T-helper 2 cell treated with Interferon-gamma antibody and Interleukin-4, amounts not matched to agents 5 μg/mL and 100 μg/mL, for 36 hours (primary cell): ENCODE measurements at regions not wholly inside any gene's neighbourhood (a gene's known extent, or its start where the extent isn't known, plus 50 kb on each side); places are given as distances from the start of the nearest gene placed in this dataset.

Experiments used
- DNase-seq: peaks from one replicate; pipeline ENCODE4 v3.0.0; 2021; ENCODE audit warnings: low spot score
- H3K27ac Mint-ChIP-seq: one replicate; pipeline ENCODE4 v1.8.0; 2021; ENCODE audit warnings: mild to moderate bottlenecking, mixed read lengths
- H3K27me3 Mint-ChIP-seq: one replicate; pipeline ENCODE4 v1.8.0; 2021; ENCODE audit warnings: low read depth, mixed read lengths
- H3K36me3 Mint-ChIP-seq: one replicate; pipeline ENCODE4 v1.8.0; 2021; ENCODE audit warnings: low read depth, mixed read lengths
- H3K4me1 Mint-ChIP-seq: one replicate; pipeline ENCODE4 v1.8.0; 2021; ENCODE audit warnings: low read depth, mixed read lengths
- H3K4me3 Mint-ChIP-seq: one replicate; pipeline ENCODE4 v1.8.0; 2022; ENCODE audit warnings: mild to moderate bottlenecking, moderate library complexity, mixed read lengths
- H3K9me3 Mint-ChIP-seq: one replicate; pipeline ENCODE4 v1.8.0; 2021; ENCODE audit warnings: mixed read lengths

DNA sequence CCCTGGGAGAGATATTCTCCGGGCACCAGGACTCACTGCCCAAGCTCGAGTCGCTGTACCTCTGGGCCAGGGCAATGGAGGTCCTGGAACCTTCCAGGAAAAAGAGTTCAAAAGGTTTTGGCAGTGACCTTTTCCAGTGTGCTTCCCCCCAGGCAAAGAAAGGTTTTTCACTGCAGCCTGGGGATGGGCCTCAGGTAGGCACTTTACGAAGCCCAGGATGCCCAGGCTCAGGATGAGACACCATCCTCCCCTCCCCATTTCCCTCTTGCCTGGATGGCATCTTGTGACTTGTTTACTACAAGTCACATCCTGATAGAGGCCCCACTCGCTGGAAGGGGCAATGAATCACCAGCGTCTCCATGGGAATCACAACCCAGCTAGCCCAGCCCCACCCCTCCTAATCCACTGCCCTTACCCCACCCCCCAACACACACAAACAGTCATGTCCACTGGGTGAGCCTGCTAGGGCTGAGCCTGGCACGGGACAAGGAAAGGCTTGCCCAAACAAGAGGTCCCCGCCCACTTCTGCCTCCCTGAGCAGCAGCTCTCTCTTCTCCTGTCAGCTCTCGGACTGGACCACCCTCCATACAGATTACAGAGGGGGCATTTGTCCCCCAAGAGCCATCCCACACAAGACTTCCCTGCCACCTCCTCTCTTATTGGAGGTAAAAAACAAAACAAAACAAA, 93.8 kb upstream of the SMNDC1 start:
- no peak for DNase-seq
- no peak overlapping the region for H3K27ac Mint-ChIP-seq
- H3K9me3 Mint-ChIP-seq: no peaks in the 10 kb centered on the region
- no peak overlapping the region for H3K4me3 Mint-ChIP-seq
- H3K27me3 Mint-ChIP-seq: no peaks in the 10 kb centered on the region
- peaks cover 20% of the 10 kb centered on the region for H3K4me1 Mint-ChIP-seq
- H3K36me3 Mint-ChIP-seq: peaks cover 2% of the 10 kb centered on the region

- Mint-ChIP-seq H3K4me1 (peaks cover 21% of the 10 kb centered on the region), H3K27ac (no peak overlapping the region), H3K4me3 (no peak overlapping the region), H3K9me3 (no peaks in the 10 kb centered on the region), H3K27me3 (no peaks in the 10 kb centered on the region), H3K36me3 (peaks cover 2% of the 10 kb centered on the region)
- DNase-seq: no peak
Observed at GRCh38 chr10:110399106-110399964, 94.6 kb upstream of the SMNDC1 start.

- H3K4me3 Mint-ChIP-seq: no peak overlapping the region
- H3K27ac Mint-ChIP-seq: no peak overlapping the region
- H3K4me1 Mint-ChIP-seq: peaks cover 21% of the 10 kb centered on the region
- H3K9me3 Mint-ChIP-seq: no peaks in the 10 kb centered on the region
- no peak for DNase-seq
- H3K27me3 Mint-ChIP-seq: no peaks in the 10 kb centered on the region
- H3K36me3 Mint-ChIP-seq: no peaks in the 10 kb centered on the region
Observed at GRCh38 chr10:110399965-110400933, 95.5 kb upstream of the SMNDC1 start.

DNA sequence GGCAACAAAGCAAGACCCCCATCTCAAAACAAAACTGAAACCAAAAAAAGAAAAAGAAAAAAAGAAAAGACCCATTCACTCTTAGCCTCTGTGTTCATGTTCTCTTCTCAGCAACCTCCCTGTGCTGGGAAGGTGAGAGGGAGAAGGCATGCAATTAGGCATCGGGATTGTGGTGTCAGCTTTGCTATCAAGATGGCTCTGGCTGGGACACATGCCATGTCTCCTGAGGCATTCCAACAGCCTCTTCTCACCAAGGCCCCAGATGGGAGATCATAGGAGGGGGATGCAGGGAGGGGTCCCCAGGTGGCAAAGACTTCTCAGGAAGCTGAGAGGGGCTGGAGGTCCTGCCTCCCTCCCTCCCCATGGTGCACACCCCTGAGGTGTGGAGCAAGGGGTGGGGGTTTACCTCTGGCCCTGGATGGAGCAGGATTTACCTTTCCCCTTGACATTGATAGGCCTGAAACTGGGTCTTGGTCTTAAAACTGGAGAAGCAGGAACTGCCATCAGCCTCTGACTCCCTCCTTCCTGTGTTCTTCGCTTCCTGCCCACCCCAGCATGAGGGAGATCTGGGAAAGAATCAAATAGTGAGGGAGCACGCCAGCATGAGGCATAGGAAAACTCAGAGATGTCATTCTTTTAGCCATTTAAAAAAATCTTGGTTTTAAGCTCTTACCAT, 96.2 kb upstream of the DUSP5 start:
- Mint-ChIP-seq H3K27me3 (peaks cover 4% of the 10 kb centered on the region), H3K4me3 (no peak overlapping the region), H3K4me1 (peaks cover 10% of the 10 kb centered on the region), H3K27ac (no peak overlapping the region), H3K9me3 (no peaks in the 10 kb centered on the region), H3K36me3 (no peaks in the 10 kb centered on the region)
- no peak for DNase-seq

GRCh38 chr10:110402077-110402416, 95.7 kb upstream of the DUSP5 start:
- Mint-ChIP-seq H3K27me3 (peaks cover 4% of the 10 kb centered on the region), H3K4me3 (no peak overlapping the region), H3K4me1 (peaks cover 10% of the 10 kb centered on the region), H3K9me3 (no peaks in the 10 kb centered on the region), H3K36me3 (no peaks in the 10 kb centered on the region), H3K27ac (no peak overlapping the region)
- DNase-seq: no peak

- Mint-ChIP-seq H3K27ac (no peak overlapping the region), H3K4me1 (peaks cover 10% of the 10 kb centered on the region), H3K9me3 (no peaks in the 10 kb centered on the region), H3K4me3 (no peak overlapping the region), H3K27me3 (peaks cover 6% of the 10 kb centered on the region), H3K36me3 (no peaks in the 10 kb centered on the region)
- DNase-seq: no peak
Observed at GRCh38 chr10:110403593-110403992, 94.1 kb upstream of the DUSP5 start.

- H3K4me1 Mint-ChIP-seq: peaks cover 6% of the 10 kb centered on the region
- H3K9me3 Mint-ChIP-seq: no peaks in the 10 kb centered on the region
- H3K36me3 Mint-ChIP-seq: no peaks in the 10 kb centered on the region
- DNase-seq: no peak
- H3K4me3 Mint-ChIP-seq: no peak overlapping the region
- H3K27ac Mint-ChIP-seq: no peak overlapping the region
- peaks cover 6% of the 10 kb centered on the region for H3K27me3 Mint-ChIP-seq
Observed at GRCh38 chr10:110404413-110404812, 93.3 kb upstream of the DUSP5 start.

- Mint-ChIP-seq H3K9me3 (no peaks in the 10 kb centered on the region), H3K27ac (no peak overlapping the region), H3K4me3 (no peak overlapping the region), H3K27me3 (peaks cover 6% of the 10 kb centered on the region), H3K36me3 (no peaks in the 10 kb centered on the region), H3K4me1 (peaks cover 9% of the 10 kb centered on the region)
- no peak for DNase-seq
Observed at GRCh38 chr10:110404825-110405224, 92.9 kb upstream of the DUSP5 start.

DNA sequence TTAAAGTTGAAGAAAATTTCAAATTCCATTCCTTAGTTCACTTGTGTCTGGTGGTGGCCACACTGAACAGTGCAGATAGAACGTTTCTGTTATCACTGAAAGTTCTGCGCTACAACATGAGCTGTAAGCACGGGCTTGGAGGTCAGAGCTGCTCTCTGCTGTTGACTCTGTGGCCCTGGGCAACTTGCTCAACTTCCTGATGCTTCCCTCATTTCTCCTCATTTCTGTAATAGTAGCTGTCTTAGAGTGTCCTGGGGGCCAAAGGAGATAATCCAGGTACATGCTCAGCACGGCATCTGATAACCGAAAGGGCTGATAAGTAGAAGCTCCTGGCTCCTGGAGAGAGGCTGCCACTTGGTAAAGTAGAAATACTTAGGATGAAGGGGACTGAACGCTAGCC, 92.3 kb upstream of the DUSP5 start:
- DNase-seq: no peak
- Mint-ChIP-seq H3K27me3 (peaks cover 6% of the 10 kb centered on the region), H3K4me1 (peaks cover 12% of the 10 kb centered on the region), H3K4me3 (no peak overlapping the region), H3K36me3 (no peaks in the 10 kb centered on the region), H3K27ac (no peak overlapping the region), H3K9me3 (no peaks in the 10 kb centered on the region)

DNA sequence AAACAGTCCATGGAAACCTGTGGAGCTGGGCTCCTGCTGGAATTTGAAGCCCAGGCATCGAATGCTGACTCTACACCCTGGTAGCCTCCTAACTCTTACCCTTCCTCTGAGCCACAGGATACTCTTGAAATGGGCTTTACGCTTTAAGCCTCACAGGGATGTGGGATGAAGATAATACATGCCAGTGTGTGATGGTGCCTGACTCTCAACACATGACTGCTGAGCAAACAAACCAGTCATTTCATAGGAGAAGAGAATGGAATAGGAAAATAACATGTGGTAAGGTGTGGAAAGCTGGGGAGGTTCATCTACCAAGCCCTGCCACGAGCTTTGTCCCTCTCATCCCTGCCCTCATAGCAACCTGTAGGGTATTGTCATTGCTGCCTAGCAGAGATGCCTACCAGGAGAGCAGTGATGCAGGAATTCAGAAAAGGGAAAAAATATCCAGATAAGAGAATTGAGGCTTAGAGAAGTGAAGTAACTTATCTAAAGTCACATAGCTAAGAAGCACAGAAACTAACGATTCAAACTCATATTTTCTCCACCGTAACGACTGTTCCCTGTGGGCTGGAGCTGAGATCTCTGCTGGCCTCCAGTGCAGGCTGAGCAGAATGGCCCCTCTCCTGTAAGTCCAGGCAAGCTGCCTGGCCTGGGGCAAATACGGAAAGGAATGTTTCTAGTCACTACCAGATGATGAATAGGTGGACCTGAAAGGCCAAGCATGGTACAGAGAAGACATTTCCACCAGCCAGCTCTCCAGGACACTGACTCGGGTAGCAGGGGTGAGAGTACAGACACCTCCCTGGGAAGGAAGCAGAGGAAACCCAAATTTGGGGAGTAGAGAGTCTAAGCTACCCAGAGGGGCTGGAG, 90.2 kb upstream of the DUSP5 start:
- Mint-ChIP-seq H3K9me3 (no peaks in the 10 kb centered on the region), H3K4me1 (peaks cover 13% of the 10 kb centered on the region), H3K36me3 (no peaks in the 10 kb centered on the region), H3K27ac (no peak overlapping the region), H3K27me3 (peaks cover 6% of the 10 kb centered on the region), H3K4me3 (no peak overlapping the region)
- DNase-seq: no peak

DNA sequence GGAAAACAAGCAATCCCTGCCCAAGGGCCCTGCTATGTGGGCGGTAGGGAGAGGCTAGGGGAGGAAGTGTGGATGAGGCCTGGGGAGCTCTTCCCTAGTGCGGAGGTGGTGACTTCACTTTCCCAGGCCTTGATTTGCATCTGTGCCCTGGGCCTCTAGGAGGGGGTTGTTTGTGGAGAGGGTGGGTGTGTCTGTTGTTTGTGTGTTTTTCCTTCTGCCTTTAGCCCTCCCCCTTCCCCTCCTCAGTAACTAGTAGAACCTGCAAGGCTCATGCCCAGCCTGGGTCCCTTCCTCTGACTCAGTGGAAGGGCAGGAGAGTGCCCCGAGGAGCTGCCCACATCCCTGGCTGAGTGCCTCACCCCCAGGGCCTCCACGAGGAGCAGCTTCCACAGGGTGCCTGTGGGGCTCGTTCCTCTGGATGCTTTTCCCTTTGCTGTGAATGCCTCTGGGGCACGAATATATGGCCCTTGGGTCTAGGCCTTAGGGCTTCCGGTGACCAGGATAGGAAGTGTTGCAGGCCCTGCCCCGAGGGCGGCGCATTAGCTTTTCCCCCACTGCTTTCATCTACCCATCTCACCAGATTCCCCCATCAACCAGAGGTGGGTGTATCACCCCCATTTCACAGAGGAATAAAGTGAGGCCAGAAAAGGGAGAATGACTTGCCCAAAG, 89.4 kb upstream of the DUSP5 start:
- Mint-ChIP-seq H3K4me1 (peaks cover 19% of the 10 kb centered on the region), H3K9me3 (no peaks in the 10 kb centered on the region), H3K27ac (no peak overlapping the region), H3K4me3 (no peak overlapping the region), H3K36me3 (no peaks in the 10 kb centered on the region), H3K27me3 (peaks cover 6% of the 10 kb centered on the region)
- DNase-seq: no peak

GRCh38 chr10:110408943-110409342, 88.8 kb upstream of the DUSP5 start:
- H3K27me3 Mint-ChIP-seq: peaks cover 6% of the 10 kb centered on the region
- H3K27ac Mint-ChIP-seq: no peak overlapping the region
- no peak for DNase-seq
- no peak overlapping the region for H3K4me3 Mint-ChIP-seq
- H3K9me3 Mint-ChIP-seq: no peaks in the 10 kb centered on the region
- H3K36me3 Mint-ChIP-seq: no peaks in the 10 kb centered on the region
- H3K4me1 Mint-ChIP-seq: peaks cover 24% of the 10 kb centered on the region
